C4-2B (cell line): ENCODE measurements at regions not wholly inside any gene's neighbourhood (a gene's known extent, or its start where the extent isn't known, plus 50 kb on each side); places are given as distances from the start of the nearest gene placed in this dataset.

Source experiments
- H3K27ac ChIP-seq: fragments of 450-650 bp; 2 replicates; pipeline ENCODE4 v1.5.1; 2017
- CTCF ChIP-seq: fragments of 450-650 bp; conservative IDR thresholded peaks from 2 replicates; pipeline ENCODE4 v1.5.1; 2017; ENCODE audit warnings: mild to moderate bottlenecking
- ZFX ChIP-seq: fragments of 450-650 bp; IDR thresholded peaks from 2 replicates; pipeline ENCODE4 v1.6.1; 2017

DNA sequence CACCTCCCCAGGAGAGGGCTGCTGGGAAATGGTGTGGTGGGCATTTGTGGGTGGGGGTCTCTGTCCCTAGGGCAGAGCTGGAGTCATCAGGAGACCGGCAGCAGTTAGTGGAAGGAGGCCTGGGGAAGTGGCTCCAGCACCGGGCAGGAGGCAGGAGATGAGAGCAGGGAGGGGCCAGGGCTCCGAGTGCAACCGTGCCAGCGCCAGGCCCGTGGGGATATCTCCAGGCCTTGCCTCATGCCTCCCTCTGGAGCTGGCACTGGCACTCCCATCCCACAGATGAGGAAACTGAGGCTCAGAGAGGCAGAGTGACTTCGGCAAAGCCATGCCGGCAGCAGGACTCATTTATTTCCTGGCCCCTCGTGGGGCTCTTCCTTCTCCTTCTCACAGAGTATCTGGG, 83.5 kb downstream of the HMX1 start:
- TF ChIP-seq CTCF (no peak), ZFX (no peak)
- no peak overlapping the region for H3K27ac ChIP-seq

DNA sequence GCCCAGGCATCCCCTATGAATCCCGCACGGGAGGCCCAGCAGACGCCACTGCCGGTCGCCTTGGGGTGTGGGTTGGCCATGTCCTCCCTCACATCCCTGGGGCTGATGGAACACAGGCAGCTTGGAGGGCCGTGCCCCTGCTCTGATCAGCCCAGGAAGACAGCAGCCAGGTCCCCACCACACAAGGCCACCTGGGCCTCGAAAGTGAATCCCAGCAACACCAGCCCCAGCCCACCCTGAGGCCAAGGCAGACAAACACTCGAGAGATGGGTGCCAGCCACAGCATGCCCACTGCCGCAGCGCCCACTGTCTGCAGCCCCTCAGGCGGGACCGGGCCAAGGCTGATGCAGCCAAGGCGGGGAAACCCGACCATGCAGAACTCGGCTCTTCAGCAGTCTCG, 85.5 kb downstream of the HMX1 start:
- TF ChIP-seq CTCF (no peak), ZFX (no peak)
- H3K27ac ChIP-seq = no peak overlapping the region

GRCh38 chr4:8785656-8786142, 85.9 kb downstream of the HMX1 start:
- H3K27ac ChIP-seq = no peak overlapping the region
- TF ChIP-seq ZFX = no peak
- TF ChIP-seq CTCF = no peak

DNA sequence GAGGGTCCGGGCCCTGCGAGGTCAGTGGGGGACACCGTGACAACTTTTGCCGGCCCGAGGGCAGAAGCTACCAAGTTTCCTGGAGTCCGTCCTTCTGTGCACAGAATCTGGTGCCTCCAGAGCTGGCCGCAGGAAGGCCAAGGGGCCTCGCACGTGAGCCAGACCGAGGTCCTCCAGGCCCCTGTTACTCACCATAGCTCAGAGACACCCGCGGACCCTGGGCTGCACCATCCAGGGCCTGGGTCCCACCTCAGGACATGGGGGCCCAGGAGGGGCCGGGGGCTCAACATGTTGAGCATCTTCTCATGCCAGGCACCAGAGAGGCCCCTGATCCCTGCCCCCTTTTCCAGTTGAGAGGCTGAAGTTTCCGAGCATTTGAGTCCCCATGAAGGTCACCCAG, 87.9 kb downstream of the HMX1 start:
- TF ChIP-seq ZFX = no peak
- TF ChIP-seq CTCF = no peak
- H3K27ac ChIP-seq = no peak overlapping the region

DNA sequence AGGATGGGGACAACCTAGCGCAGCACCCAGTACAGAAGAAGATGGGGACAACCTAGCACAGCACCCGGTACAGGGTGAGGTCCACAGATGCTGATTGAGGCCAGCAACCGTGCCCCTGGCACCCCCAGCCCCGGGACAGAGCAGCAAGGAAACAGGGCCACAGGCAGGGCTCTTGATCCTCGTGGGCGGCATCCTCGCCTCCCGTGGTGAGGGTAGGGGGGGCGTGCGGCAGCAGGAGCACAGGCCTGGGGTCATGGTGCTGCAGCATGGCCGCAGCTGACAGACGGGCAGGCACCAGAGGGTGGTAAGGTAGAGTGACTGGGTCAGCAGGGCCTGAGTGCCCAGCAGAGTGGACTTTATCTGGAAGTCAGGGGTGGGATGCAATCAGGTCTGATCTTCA, 89.5 kb downstream of the HMX1 start:
- TF ChIP-seq CTCF (no peak), ZFX (no peak)
- H3K27ac ChIP-seq = no peak overlapping the region

DNA sequence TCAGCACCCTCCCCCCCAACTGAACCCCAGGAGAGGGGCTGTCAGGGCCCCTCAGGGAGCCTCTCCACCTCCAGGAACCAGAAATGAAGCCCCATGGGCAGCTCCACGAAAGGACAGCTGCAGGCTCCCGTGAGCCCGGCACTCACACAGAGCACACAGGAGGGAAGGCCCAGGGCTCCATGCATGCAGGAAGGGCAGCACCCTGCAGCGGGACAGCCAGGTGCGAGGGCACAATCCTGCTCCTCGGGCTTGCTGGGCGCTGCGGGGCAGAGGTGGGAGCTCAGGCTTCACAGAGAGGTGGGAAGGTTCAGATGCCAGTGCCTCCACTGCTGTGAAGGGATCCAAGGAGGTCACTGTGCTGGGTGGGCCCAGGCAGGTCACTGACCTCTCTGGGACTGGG, 90.0 kb downstream of the HMX1 start:
- TF ChIP-seq CTCF = no peak
- no peak for TF ChIP-seq ZFX
- H3K27ac ChIP-seq = no peak overlapping the region

DNA sequence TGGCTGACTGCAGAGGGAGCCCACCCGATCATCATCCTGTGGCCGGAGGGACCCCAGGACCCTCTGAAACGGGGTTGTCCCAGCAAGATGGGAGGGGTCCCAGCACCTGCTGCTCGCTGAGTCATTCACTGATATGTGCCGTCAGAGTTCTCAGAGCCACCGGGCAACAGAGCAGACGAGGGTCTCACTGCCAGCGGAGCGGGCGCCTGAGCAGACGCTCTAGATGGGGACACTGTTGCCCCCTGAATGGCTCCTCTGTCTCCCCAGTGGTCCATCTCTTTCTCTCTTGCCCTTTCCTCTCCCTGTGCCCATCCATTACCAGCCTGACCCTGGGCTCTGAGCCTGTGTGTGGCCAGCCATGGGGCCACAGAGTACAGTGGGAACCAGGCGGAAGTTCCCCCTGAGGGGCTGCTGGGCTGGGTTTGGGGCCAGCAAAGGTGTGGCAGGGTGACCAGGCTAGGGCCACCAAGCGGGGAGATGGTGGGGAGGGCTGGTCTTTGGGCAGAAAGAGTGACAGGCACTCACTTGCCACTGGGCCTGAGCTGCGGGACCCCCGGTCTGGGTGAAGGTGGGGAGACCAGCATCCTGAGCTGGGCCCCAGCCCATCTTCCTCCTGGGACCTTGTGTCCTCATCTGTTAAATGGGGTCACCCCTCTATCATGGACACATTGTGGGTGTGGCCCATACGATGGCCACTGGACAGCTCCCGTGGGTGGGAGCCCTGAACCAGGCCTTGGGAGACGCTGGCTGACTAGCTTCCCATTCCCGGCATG, 90.9 kb downstream of the HMX1 start:
- TF ChIP-seq CTCF (no peak), ZFX (no peak)
- no peak overlapping the region for H3K27ac ChIP-seq
